ENCODE measurements at regions not wholly inside any gene's neighbourhood (a gene's known extent, or its start where the extent isn't known, plus 50 kb on each side); places are given as distances from the start of the nearest gene placed in this dataset.
"Not testable (repeated sequence)": the region's sequence is repeated elsewhere in the genome, so short reads cannot be mapped to it uniquely, and the experiment has no call there.

- peak; percentile 49 for DNase-seq
Observed at GRCh38 chr5:175344331-175345195, 99.4 kb downstream of the DRD1 start.

GRCh38 chr5:175343308-175343707 lies 100.7 kb downstream of the DRD1 start:
- DNase-seq: no peak

GRCh38 chr5:175340180-175340579 lies 103.8 kb downstream of the DRD1 start:
- no peak for DNase-seq

GRCh38 chr5:175337680-175338079 lies 106.3 kb downstream of the DRD1 start:
- no peak for DNase-seq

- no peak for DNase-seq
Observed at GRCh38 chr5:175336781-175337180, 107.2 kb downstream of the DRD1 start.

GRCh38 chr5:175335691-175336090 lies 108.3 kb downstream of the DRD1 start:
- no peak for DNase-seq

GRCh38 chr5:175331173-175332036 lies 112.6 kb downstream of the DRD1 start:
- not testable (repeated sequence) for DNase-seq

- DNase-seq: no peak
Observed at GRCh38 chr5:175329976-175330375, 114.0 kb downstream of the DRD1 start.

GRCh38 chr5:175328687-175329086 lies 115.3 kb downstream of the DRD1 start:
- no peak for DNase-seq

GRCh38 chr5:175328176-175328575 lies 115.8 kb downstream of the DRD1 start:
- no peak for DNase-seq

- DNase-seq: peak; percentile 16
Observed at GRCh38 chr5:175325681-175326080, 118.3 kb downstream of the DRD1 start.

- peak; percentile 30 for DNase-seq
Observed at GRCh38 chr5:175321927-175322532, 122.0 kb downstream of the DRD1 start.

GRCh38 chr5:175319199-175319598 lies 124.8 kb downstream of the DRD1 start:
- no peak for DNase-seq

GRCh38 chr5:175317872-175318271 lies 126.1 kb downstream of the DRD1 start:
- no peak for DNase-seq

GRCh38 chr5:175309218-175309810 lies 134.7 kb downstream of the DRD1 start:
- DNase-seq: no peak

GRCh38 chr5:175308701-175309100 lies 135.3 kb downstream of the DRD1 start:
- no peak for DNase-seq

- DNase-seq: no peak
Observed at GRCh38 chr5:175306381-175306780, 137.6 kb downstream of the DRD1 start.

GRCh38 chr5:175305251-175305650 lies 138.7 kb downstream of the DRD1 start:
- no peak for DNase-seq

- DNase-seq: no peak
Observed at GRCh38 chr5:175290379-175290778, 153.6 kb downstream of the DRD1 start.

GRCh38 chr5:175288048-175288621 lies 155.8 kb downstream of the DRD1 start:
- DNase-seq: peak; percentile 90

- DNase-seq: no peak
Observed at GRCh38 chr5:175286981-175287380, 157.0 kb downstream of the DRD1 start.

- DNase-seq: peak; percentile 71
Observed at GRCh38 chr5:175285261-175285660, 158.7 kb downstream of the DRD1 start.
